HL-60 (cell line): ENCODE measurements at regions not wholly inside any gene's neighbourhood (a gene's known extent, or its start where the extent isn't known, plus 50 kb on each side); places are given as distances from the start of the nearest gene placed in this dataset.

Experiments used
- GABPA ChIP-seq: IDR thresholded peaks from 2 replicates; pipeline ENCODE4 v1.6.1; 2012; ENCODE audit warnings: low read depth
- POLR2AphosphoS5 ChIP-seq: IDR thresholded peaks from 2 replicates; pipeline ENCODE4 v1.6.1; 2012; ENCODE audit warnings: low read depth
- SPI1 ChIP-seq: IDR thresholded peaks from 2 replicates; pipeline ENCODE4 v1.6.1; 2012; ENCODE audit warnings: low read depth, mild to moderate bottlenecking, borderline replicate concordance
- TF ChIP-seq, protein P1 (sequence below): IDR thresholded peaks from one replicate; pipeline ENCODE4 v1.5.1; 2011; ENCODE audit warnings: low read length, control low read depth, inconsistent platforms; ENCODE audit not compliant: insufficient read depth
- TF ChIP-seq, protein P2 (sequence below): IDR thresholded peaks from 2 replicates; pipeline ENCODE4 v1.6.1; 2012; ENCODE audit warnings: low read depth; ENCODE audit not compliant: insufficient replicate concordance

DNA sequence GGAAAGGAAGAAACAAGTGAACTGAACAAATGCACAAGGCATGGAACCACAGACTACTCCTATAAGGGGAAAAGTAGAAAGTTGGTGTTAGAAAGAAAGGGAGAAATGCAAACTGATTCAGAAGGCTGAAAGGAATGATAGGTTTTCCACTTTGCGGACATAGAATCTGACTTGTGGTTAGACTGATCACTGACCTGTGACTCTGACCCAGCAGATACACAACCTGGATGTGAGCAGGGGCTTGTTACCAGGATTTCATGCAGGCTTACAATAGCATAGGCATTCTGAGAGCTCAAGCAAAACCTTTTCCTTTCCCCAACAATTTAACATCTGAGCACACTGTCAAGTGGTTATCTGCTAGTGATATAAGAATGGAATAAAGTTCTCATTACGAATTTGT lies 237.0 kb upstream of the CDH20 start:
- TF ChIP-seq POLR2AphosphoS5 (no peak), GABPA (no peak), SPI1 (no peak)
- TF ChIP-seq, protein P1, sequence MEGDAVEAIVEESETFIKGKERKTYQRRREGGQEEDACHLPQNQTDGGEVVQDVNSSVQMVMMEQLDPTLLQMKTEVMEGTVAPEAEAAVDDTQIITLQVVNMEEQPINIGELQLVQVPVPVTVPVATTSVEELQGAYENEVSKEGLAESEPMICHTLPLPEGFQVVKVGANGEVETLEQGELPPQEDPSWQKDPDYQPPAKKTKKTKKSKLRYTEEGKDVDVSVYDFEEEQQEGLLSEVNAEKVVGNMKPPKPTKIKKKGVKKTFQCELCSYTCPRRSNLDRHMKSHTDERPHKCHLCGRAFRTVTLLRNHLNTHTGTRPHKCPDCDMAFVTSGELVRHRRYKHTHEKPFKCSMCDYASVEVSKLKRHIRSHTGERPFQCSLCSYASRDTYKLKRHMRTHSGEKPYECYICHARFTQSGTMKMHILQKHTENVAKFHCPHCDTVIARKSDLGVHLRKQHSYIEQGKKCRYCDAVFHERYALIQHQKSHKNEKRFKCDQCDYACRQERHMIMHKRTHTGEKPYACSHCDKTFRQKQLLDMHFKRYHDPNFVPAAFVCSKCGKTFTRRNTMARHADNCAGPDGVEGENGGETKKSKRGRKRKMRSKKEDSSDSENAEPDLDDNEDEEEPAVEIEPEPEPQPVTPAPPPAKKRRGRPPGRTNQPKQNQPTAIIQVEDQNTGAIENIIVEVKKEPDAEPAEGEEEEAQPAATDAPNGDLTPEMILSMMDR = no peak
- TF ChIP-seq, protein P2, sequence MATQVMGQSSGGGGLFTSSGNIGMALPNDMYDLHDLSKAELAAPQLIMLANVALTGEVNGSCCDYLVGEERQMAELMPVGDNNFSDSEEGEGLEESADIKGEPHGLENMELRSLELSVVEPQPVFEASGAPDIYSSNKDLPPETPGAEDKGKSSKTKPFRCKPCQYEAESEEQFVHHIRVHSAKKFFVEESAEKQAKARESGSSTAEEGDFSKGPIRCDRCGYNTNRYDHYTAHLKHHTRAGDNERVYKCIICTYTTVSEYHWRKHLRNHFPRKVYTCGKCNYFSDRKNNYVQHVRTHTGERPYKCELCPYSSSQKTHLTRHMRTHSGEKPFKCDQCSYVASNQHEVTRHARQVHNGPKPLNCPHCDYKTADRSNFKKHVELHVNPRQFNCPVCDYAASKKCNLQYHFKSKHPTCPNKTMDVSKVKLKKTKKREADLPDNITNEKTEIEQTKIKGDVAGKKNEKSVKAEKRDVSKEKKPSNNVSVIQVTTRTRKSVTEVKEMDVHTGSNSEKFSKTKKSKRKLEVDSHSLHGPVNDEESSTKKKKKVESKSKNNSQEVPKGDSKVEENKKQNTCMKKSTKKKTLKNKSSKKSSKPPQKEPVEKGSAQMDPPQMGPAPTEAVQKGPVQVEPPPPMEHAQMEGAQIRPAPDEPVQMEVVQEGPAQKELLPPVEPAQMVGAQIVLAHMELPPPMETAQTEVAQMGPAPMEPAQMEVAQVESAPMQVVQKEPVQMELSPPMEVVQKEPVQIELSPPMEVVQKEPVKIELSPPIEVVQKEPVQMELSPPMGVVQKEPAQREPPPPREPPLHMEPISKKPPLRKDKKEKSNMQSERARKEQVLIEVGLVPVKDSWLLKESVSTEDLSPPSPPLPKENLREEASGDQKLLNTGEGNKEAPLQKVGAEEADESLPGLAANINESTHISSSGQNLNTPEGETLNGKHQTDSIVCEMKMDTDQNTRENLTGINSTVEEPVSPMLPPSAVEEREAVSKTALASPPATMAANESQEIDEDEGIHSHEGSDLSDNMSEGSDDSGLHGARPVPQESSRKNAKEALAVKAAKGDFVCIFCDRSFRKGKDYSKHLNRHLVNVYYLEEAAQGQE = no peak
